Neural cell (in vitro differentiated cells): ENCODE measurements at regions not wholly inside any gene's neighbourhood (a gene's known extent, or its start where the extent isn't known, plus 50 kb on each side); places are given as distances from the start of the nearest gene placed in this dataset.
"Not testable (repeated sequence)": the region's sequence is repeated elsewhere in the genome, so short reads cannot be mapped to it uniquely, and the experiment has no call there.

Experiments used
- H2AFZ ChIP-seq: fragments of 200-600, 300-800 bp; sonication (generic), shearing (Covaris generic); 2 replicates; pipeline ENCODE4 v1.6.0; 2014; ENCODE audit warnings: low read depth, mild to moderate bottlenecking, antibody characterized with exemption, low read length, moderate library complexity
- H3F3A ChIP-seq: fragments of 200-600 bp; shearing (Covaris generic); 2 replicates; pipeline ENCODE4 v1.6.1; 2016; ENCODE audit warnings: mild to moderate bottlenecking, moderate library complexity, mixed read lengths, antibody characterized with exemption, low read length; ENCODE audit not compliant: insufficient read depth, poor library complexity, severe bottlenecking
- H3K27ac ChIP-seq: fragments of 200-600, 300-800 bp; sonication (generic), shearing (Covaris generic); 2 replicates; pipeline ENCODE4 v1.5.1; 2014; ENCODE audit warnings: mild to moderate bottlenecking, low read length, moderate library complexity
- H3K27me3 ChIP-seq: fragments of 300-800, 200-600 bp; sonication (generic), shearing (Covaris generic); 2 replicates; pipeline ENCODE4 v1.6.0; 2014; ENCODE audit warnings: mild to moderate bottlenecking, low read depth, low read length, moderate library complexity; ENCODE audit not compliant: insufficient read depth
- H3K36me3 ChIP-seq: fragments of 300-800, 200-600 bp; sonication (generic), shearing (Covaris generic); 2 replicates; pipeline ENCODE4 v1.5.1; 2014; ENCODE audit warnings: mild to moderate bottlenecking, antibody characterized with exemption, low read length, moderate library complexity; ENCODE audit not compliant: insufficient read depth
- H3K4me2 ChIP-seq: fragments of 300-800, 200-600 bp; sonication (generic), shearing (Covaris generic); 2 replicates; pipeline ENCODE4 v1.6.0; 2014; ENCODE audit warnings: mild to moderate bottlenecking, low read length
- H3K4me3 ChIP-seq: fragments of 300-800, 200-600 bp; sonication (generic), shearing (Covaris generic); 2 replicates; pipeline ENCODE4 v1.5.1; 2014; ENCODE audit warnings: mild to moderate bottlenecking, low read length, moderate library complexity
- H3K79me2 ChIP-seq: fragments of 200-600 bp; shearing (Covaris generic); replicated peaks from 2 replicates; pipeline ENCODE4 v1.6.0; 2014; ENCODE audit warnings: mild to moderate bottlenecking, low read length, moderate library complexity; ENCODE audit not compliant: insufficient read depth
- H3K9ac ChIP-seq: fragments of 300-800, 200-600 bp; sonication (generic), shearing (Covaris generic); 2 replicates; pipeline ENCODE4 v1.6.1; 2016; ENCODE audit warnings: mild to moderate bottlenecking, low read length, mixed read lengths
- H3K9me2 ChIP-seq: fragments of 200-600 bp; shearing (Covaris generic); 2 replicates; pipeline ENCODE4 v1.6.1; 2016; ENCODE audit warnings: mild to moderate bottlenecking, low read length, mixed read lengths; ENCODE audit not compliant: insufficient read depth
- H3K9me3 ChIP-seq: fragments of 200-600, 300-800 bp; sonication (generic), shearing (Covaris generic); 2 replicates; pipeline ENCODE4 v1.6.1; 2016; ENCODE audit warnings: mild to moderate bottlenecking, mixed run types, low read length, moderate library complexity, mixed read lengths
- H4K20me1 ChIP-seq: fragments of 200-600 bp; shearing (Covaris generic); 2 replicates; pipeline ENCODE4 v1.6.1; 2016; ENCODE audit warnings: mild to moderate bottlenecking, mixed run types; ENCODE audit not compliant: insufficient read depth
- CTCF ChIP-seq: fragments of 450-650 bp; IDR thresholded peaks from 2 replicates; pipeline ENCODE4 v1.5.1; 2014; ENCODE audit warnings: antibody characterized with exemption, mild to moderate bottlenecking, moderate library complexity; ENCODE audit not compliant: poor library complexity, severe bottlenecking
- EP300 ChIP-seq: fragments of 450-650 bp; conservative IDR thresholded peaks from 2 replicates; pipeline ENCODE4 v1.6.1; 2014; ENCODE audit warnings: antibody characterized with exemption, mild to moderate bottlenecking, moderate library complexity; ENCODE audit not compliant: poor library complexity, severe bottlenecking
- EZH2 ChIP-seq: fragments of 200-600, 300-800 bp; shearing (Covaris generic), sonication (generic); IDR thresholded peaks from 2 replicates; pipeline ENCODE4 v1.6.1; 2014; ENCODE audit warnings: antibody characterized with exemption, low read length, borderline replicate concordance, mild to moderate bottlenecking; ENCODE audit not compliant: insufficient read depth, poor library complexity, severe bottlenecking
- MXI1 ChIP-seq: fragments of 450-650 bp; conservative IDR thresholded peaks from 2 replicates; pipeline ENCODE4 v1.6.1; 2014; ENCODE audit warnings: antibody characterized with exemption, mild to moderate bottlenecking; ENCODE audit not compliant: poor library complexity, severe bottlenecking
- POLR2AphosphoS5 ChIP-seq: IDR thresholded peaks from 2 replicates; pipeline ENCODE4 v1.6.1; 2012
- RAD21 ChIP-seq: fragments of 450-650 bp; conservative IDR thresholded peaks from 2 replicates; pipeline ENCODE4 v1.6.1; 2014; ENCODE audit warnings: antibody characterized with exemption, mild to moderate bottlenecking, moderate library complexity
- REST ChIP-seq: IDR thresholded peaks from 2 replicates; pipeline ENCODE4 v1.6.1; 2012; ENCODE audit warnings: borderline replicate concordance
- SMC3 ChIP-seq: fragments of 450-650 bp; conservative IDR thresholded peaks from 2 replicates; pipeline ENCODE4 v1.6.1; 2014; ENCODE audit warnings: antibody characterized with exemption, mild to moderate bottlenecking, moderate library complexity; ENCODE audit not compliant: poor library complexity
- TAF1 ChIP-seq: IDR thresholded peaks from 2 replicates; pipeline ENCODE4 v1.6.1; 2012; ENCODE audit warnings: low read depth

GRCh38 chr5:42874621-42875198 is 63.0 kb upstream of the SELENOP start:
- Histone ChIP-seq H3K27me3 (no peaks in the 10 kb centered on the region), H2AFZ (no peak overlapping the region), H3K27ac (no peak overlapping the region), H3K9me2 (no peaks in the 10 kb centered on the region), H3K36me3 (no peaks in the 10 kb centered on the region), H3K9ac (no peak overlapping the region), H4K20me1 (no peaks in the 10 kb centered on the region), H3K4me3 (no peak overlapping the region), H3K9me3 (no peaks in the 10 kb centered on the region), H3K79me2 (no peaks in the 10 kb centered on the region), H3F3A (no peaks in the 10 kb centered on the region), H3K4me2 (no peak overlapping the region)
- no peak for TF ChIP-seq MXI1

- H3F3A ChIP-seq, result no peaks in the 10 kb centered on the region
- no peak overlapping the region for H3K4me2 ChIP-seq
- no peaks in the 10 kb centered on the region for H3K36me3 ChIP-seq
- no peak overlapping the region for H2AFZ ChIP-seq
- no peaks in the 10 kb centered on the region for H3K27me3 ChIP-seq
- H3K9me3 ChIP-seq, result no peaks in the 10 kb centered on the region
- no peak overlapping the region for H3K4me3 ChIP-seq
- H3K9ac ChIP-seq, result no peak overlapping the region
- no peaks in the 10 kb centered on the region for H4K20me1 ChIP-seq
- no peaks in the 10 kb centered on the region for H3K9me2 ChIP-seq
- H3K27ac ChIP-seq, result no peak overlapping the region
- TF ChIP-seq CTCF (no peak), SMC3 (no peak), EZH2 (no peak), EP300 (no peak)
- no peaks in the 10 kb centered on the region for H3K79me2 ChIP-seq
Observed at GRCh38 chr5:42872865-42873264, 61.2 kb upstream of the SELENOP start.

- TF ChIP-seq TAF1, result no peak
- TF ChIP-seq CTCF, result no peak
- no peak for TF ChIP-seq EZH2
- no peak for TF ChIP-seq MXI1
- TF ChIP-seq EP300, result no peak
- no peak for TF ChIP-seq SMC3
- no peak for TF ChIP-seq REST
- TF ChIP-seq RAD21, result no peak
- TF ChIP-seq POLR2AphosphoS5, result no peak
- H3K36me3 ChIP-seq, result no peaks in the 10 kb centered on the region
- H3K9ac ChIP-seq, result no peak overlapping the region
- no peak overlapping the region for H3K4me2 ChIP-seq
- no peaks in the 10 kb centered on the region for H3K9me2 ChIP-seq
- H3K27me3 ChIP-seq, result no peaks in the 10 kb centered on the region
- no peak overlapping the region for H2AFZ ChIP-seq
- no peak overlapping the region for H3K27ac ChIP-seq
- no peaks in the 10 kb centered on the region for H3K79me2 ChIP-seq
- H3F3A ChIP-seq, result no peaks in the 10 kb centered on the region
- H4K20me1 ChIP-seq, result no peaks in the 10 kb centered on the region
- H3K4me3 ChIP-seq, result no peak overlapping the region
- no peaks in the 10 kb centered on the region for H3K9me3 ChIP-seq
Observed at GRCh38 chr5:42870882-42871418, 59.3 kb upstream of the SELENOP start.

GRCh38 chr5:42868417-42868816 is 56.7 kb upstream of the SELENOP start:
- H3K9me3 ChIP-seq, H3K79me2 ChIP-seq, H3K27me3 ChIP-seq, H3K4me3 ChIP-seq, H3K9ac ChIP-seq, H2AFZ ChIP-seq, H3K36me3 ChIP-seq, H3K4me2 ChIP-seq, H3K27ac ChIP-seq, H3F3A ChIP-seq, H4K20me1 ChIP-seq, H3K9me2 ChIP-seq: not testable (repeated sequence)
